C4-2B (cell line): ENCODE measurements at regions not wholly inside any gene's neighbourhood (a gene's known extent, or its start where the extent isn't known, plus 50 kb on each side); places are given as distances from the start of the nearest gene placed in this dataset.

Experiments used
- H3K27ac ChIP-seq: fragments of 450-650 bp; 2 replicates; pipeline ENCODE4 v1.5.1; 2017
- ZFX ChIP-seq: fragments of 450-650 bp; IDR thresholded peaks from 2 replicates; pipeline ENCODE4 v1.6.1; 2017
- TF ChIP-seq, protein P1 (sequence below): fragments of 450-650 bp; conservative IDR thresholded peaks from 2 replicates; pipeline ENCODE4 v1.5.1; 2017; ENCODE audit warnings: mild to moderate bottlenecking

GRCh38 chr7:46003896-46004875 lies 83.1 kb upstream of the IGFBP3 start:
- no peak overlapping the region; the same call in 1 of the 2 replicates for H3K27ac ChIP-seq
- TF ChIP-seq ZFX = no peak
- TF ChIP-seq, protein P1, sequence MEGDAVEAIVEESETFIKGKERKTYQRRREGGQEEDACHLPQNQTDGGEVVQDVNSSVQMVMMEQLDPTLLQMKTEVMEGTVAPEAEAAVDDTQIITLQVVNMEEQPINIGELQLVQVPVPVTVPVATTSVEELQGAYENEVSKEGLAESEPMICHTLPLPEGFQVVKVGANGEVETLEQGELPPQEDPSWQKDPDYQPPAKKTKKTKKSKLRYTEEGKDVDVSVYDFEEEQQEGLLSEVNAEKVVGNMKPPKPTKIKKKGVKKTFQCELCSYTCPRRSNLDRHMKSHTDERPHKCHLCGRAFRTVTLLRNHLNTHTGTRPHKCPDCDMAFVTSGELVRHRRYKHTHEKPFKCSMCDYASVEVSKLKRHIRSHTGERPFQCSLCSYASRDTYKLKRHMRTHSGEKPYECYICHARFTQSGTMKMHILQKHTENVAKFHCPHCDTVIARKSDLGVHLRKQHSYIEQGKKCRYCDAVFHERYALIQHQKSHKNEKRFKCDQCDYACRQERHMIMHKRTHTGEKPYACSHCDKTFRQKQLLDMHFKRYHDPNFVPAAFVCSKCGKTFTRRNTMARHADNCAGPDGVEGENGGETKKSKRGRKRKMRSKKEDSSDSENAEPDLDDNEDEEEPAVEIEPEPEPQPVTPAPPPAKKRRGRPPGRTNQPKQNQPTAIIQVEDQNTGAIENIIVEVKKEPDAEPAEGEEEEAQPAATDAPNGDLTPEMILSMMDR = no peak

GRCh38 chr7:46003161-46003560 lies 82.1 kb upstream of the IGFBP3 start:
- TF ChIP-seq, protein P1 = no peak
- no peak for TF ChIP-seq ZFX
- no peak overlapping the region for H3K27ac ChIP-seq

DNA sequence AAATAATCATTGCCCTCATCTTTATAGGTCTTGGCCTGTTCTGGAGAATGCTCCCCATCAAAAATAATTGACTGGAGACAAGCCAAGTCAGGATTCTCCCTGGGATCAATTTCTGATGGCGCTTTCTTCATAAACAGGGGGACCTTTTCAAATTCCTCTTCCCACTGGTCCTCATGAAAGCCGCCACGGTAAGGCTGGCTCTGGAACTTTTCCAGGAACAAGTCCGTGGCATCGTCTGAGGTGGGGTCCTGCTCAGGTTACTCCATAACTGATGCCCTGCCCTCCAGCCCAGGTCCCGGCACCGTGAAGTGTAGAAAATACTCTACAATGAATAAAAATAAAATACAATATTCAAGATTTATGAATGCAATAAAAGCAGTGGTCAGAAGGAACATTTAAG lies 79.4 kb upstream of the IGFBP3 start:
- H3K27ac ChIP-seq = no peak overlapping the region
- TF ChIP-seq, protein P1 = no peak
- no peak for TF ChIP-seq ZFX

GRCh38 chr7:45999541-45999940 lies 78.5 kb upstream of the IGFBP3 start:
- TF ChIP-seq ZFX = no peak
- TF ChIP-seq, protein P1 = no peak
- H3K27ac ChIP-seq = no peak overlapping the region

GRCh38 chr7:45998506-45998905 lies 77.4 kb upstream of the IGFBP3 start:
- H3K27ac ChIP-seq = no peak overlapping the region
- no peak for TF ChIP-seq ZFX
- TF ChIP-seq, protein P1 = no peak

- TF ChIP-seq ZFX = no peak
- TF ChIP-seq, protein P1 = no peak
- no peak overlapping the region for H3K27ac ChIP-seq
Observed at GRCh38 chr7:45993621-45994020, 72.5 kb upstream of the IGFBP3 start.

- H3K27ac ChIP-seq = no peak overlapping the region
- TF ChIP-seq, protein P1 = no peak
- TF ChIP-seq ZFX = no peak
Observed at GRCh38 chr7:45992826-45993225, 71.8 kb upstream of the IGFBP3 start.
